ENCODE measurements at regions not wholly inside any gene's neighbourhood (a gene's known extent, or its start where the extent isn't known, plus 50 kb on each side); places are given as distances from the start of the nearest gene placed in this dataset.

GRCh38 chr5:154568589-154568988, 90.6 kb upstream of the HAND1 start:
- no peak for DNase-seq (ENCODE audit: low spot score)
- Histone ChIP-seq H3K27ac (no peak overlapping the region), H3K27me3 (replicated peaks; ENCODE audit: insufficient read depth) (no peaks in the 10 kb centered on the region), H3K36me3 (no peaks in the 10 kb centered on the region), H3K9me3 (no peaks in the 10 kb centered on the region), H3K4me3 (no peak overlapping the region), H3K4me1 (ENCODE audit: control insufficient read depth in 1 of 2, low read depth in 2 of 2) (no peaks in the 10 kb centered on the region)
- no peak for ATAC-seq (ENCODE audit: insufficient number of reproducible peaks, low FRiP score, low read depth)
- TF ChIP-seq, protein P1, sequence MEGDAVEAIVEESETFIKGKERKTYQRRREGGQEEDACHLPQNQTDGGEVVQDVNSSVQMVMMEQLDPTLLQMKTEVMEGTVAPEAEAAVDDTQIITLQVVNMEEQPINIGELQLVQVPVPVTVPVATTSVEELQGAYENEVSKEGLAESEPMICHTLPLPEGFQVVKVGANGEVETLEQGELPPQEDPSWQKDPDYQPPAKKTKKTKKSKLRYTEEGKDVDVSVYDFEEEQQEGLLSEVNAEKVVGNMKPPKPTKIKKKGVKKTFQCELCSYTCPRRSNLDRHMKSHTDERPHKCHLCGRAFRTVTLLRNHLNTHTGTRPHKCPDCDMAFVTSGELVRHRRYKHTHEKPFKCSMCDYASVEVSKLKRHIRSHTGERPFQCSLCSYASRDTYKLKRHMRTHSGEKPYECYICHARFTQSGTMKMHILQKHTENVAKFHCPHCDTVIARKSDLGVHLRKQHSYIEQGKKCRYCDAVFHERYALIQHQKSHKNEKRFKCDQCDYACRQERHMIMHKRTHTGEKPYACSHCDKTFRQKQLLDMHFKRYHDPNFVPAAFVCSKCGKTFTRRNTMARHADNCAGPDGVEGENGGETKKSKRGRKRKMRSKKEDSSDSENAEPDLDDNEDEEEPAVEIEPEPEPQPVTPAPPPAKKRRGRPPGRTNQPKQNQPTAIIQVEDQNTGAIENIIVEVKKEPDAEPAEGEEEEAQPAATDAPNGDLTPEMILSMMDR (IDR thresholded peaks at IDR 0.05), result no peak

DNA sequence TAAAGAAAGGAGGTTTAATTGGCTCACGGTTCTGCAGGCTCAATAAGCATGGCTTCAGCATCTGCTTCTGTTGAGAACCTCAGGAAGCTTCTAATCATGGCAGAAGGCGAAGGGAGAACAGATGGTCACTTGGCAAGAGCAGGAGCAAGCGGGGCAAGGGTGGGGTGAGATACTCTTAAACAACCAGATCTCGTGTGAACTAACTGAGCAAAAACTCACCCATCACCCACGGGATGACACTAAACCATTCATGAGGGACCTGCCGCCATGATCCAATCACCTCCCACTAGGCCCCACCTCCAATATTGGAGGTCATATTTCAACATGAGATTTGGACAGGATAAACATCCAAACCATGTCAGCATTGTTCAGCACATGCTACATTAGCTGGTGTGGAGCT, 89.1 kb upstream of the HAND1 start:
- TF ChIP-seq, protein P1 (IDR thresholded peaks at IDR 0.05), result no peak
- H3K4me1 ChIP-seq (ENCODE audit: control insufficient read depth in 1 of 2, low read depth in 2 of 2), result no peaks in the 10 kb centered on the region
- no peaks in the 10 kb centered on the region for H3K9me3 ChIP-seq
- no peaks in the 10 kb centered on the region for H3K27me3 ChIP-seq (replicated peaks; ENCODE audit: insufficient read depth)
- ATAC-seq (ENCODE audit: insufficient number of reproducible peaks, low FRiP score, low read depth) (no peak), DNase-seq (ENCODE audit: low spot score) (no peak)
- H3K4me3 ChIP-seq, result no peak overlapping the region
- no peaks in the 10 kb centered on the region for H3K36me3 ChIP-seq
- no peak overlapping the region for H3K27ac ChIP-seq

GRCh38 chr5:154566146-154566680, 88.2 kb upstream of the HAND1 start:
- no peaks in the 10 kb centered on the region for H3K36me3 ChIP-seq
- no peaks in the 10 kb centered on the region for H3K4me1 ChIP-seq (ENCODE audit: control insufficient read depth in 1 of 2, low read depth in 2 of 2)
- H3K27ac ChIP-seq, result no peak overlapping the region
- no peaks in the 10 kb centered on the region for H3K27me3 ChIP-seq (replicated peaks; ENCODE audit: insufficient read depth)
- TF ChIP-seq, protein P1 (IDR thresholded peaks at IDR 0.05), result no peak
- DNase-seq (ENCODE audit: low spot score) (no peak), ATAC-seq (ENCODE audit: insufficient number of reproducible peaks, low FRiP score, low read depth) (no peak)
- H3K4me3 ChIP-seq, result no peak overlapping the region
- no peaks in the 10 kb centered on the region for H3K9me3 ChIP-seq

- TF ChIP-seq, protein P1 (IDR thresholded peaks at IDR 0.05), result no peak
- no peaks in the 10 kb centered on the region for H3K4me1 ChIP-seq (ENCODE audit: control insufficient read depth in 1 of 2, low read depth in 2 of 2)
- no peak overlapping the region for H3K4me3 ChIP-seq
- H3K9me3 ChIP-seq, result no peaks in the 10 kb centered on the region
- ATAC-seq (ENCODE audit: insufficient number of reproducible peaks, low FRiP score, low read depth), result no peak
- no peak for DNase-seq (ENCODE audit: low spot score)
- no peaks in the 10 kb centered on the region for H3K36me3 ChIP-seq
- no peaks in the 10 kb centered on the region for H3K27me3 ChIP-seq (replicated peaks; ENCODE audit: insufficient read depth)
- H3K27ac ChIP-seq, result no peak overlapping the region
Observed at GRCh38 chr5:154565123-154565522, 87.1 kb upstream of the HAND1 start.

DNA sequence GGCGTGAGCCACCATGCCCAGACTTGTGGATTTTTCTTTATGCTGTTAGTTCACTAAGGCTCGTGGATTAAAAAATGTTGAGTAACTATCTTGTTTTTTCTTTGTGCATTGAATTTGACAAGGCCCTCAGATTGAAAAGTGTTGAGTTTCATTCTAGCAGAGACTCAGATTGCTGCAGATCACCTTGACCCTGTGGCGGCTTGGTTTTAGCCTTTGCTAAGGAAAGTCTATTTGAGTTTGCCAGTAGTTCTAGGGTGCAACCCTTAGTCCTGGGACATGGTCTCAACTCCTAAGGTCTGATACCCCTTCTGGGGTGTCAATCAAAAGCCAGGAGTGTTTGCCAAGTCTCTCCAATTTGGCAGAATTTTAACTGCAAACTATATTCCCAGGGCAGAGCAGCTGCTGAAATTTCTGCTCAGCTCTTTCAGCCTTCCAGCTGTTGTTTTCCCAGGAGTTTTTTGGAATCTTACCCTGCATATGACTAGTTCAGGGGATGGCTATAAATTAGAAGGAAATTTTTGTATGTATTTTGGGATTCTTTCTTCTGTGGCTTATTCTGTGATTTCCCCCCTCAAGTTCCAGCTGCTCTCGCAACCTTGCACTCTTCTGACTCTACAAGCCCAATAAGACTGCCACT, 84.3 kb upstream of the HAND1 start:
- ATAC-seq (ENCODE audit: insufficient number of reproducible peaks, low FRiP score, low read depth) (no peak), DNase-seq (ENCODE audit: low spot score) (no peak)
- Histone ChIP-seq H3K4me1 (ENCODE audit: control insufficient read depth in 1 of 2, low read depth in 2 of 2) (no peaks in the 10 kb centered on the region), H3K36me3 (no peaks in the 10 kb centered on the region), H3K27me3 (replicated peaks; ENCODE audit: insufficient read depth) (no peaks in the 10 kb centered on the region), H3K9me3 (no peaks in the 10 kb centered on the region), H3K27ac (no peak overlapping the region), H3K4me3 (no peak overlapping the region)
- TF ChIP-seq, protein P1 (IDR thresholded peaks at IDR 0.05), result no peak

Data from thoracic aorta (tissue), 2 donors.